ENCODE measurements at regions not wholly inside any gene's neighbourhood (a gene's known extent, or its start where the extent isn't known, plus 50 kb on each side); places are given as distances from the start of the nearest gene placed in this dataset.

DNA sequence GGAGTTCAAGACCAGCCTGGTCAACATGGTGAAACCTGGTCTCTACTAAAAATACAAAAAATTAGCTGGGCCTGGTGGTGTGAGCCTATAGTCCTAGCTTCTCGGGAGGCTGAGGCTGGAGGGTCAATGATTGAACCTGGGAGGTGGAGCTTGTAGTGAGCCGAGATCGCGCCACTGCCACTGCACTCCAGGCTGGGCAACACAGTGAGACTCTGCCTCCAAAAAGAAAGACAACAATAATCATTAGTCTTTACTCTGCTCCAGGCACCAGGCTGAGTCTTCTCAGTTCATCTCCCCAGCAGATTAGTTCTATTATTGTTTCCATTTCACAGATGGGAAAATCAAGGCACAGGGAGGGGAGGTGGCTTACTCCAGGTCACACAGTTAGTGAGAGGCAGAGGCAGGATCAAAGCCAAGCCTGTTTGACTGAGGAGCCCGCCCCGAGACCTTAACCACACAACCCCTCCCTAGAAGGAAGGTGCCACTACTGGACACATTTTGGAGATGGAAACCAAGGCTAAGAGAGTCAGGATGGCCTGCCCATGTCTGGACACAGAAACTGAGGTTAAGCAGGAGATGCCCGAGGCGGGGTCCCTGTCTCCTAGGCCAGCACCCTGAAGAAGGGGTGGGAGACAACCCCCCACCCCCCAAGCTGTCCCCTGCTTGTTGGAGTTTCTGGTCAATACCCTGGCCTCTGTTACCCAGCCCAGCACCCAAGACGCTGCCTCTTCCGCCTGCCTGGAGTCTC is 75.8 kb downstream of the CEBPB start:
- no peak overlapping the region for H3K4me3 ChIP-seq (ENCODE audit: low read depth, low read length)
- TF ChIP-seq, protein P1, sequence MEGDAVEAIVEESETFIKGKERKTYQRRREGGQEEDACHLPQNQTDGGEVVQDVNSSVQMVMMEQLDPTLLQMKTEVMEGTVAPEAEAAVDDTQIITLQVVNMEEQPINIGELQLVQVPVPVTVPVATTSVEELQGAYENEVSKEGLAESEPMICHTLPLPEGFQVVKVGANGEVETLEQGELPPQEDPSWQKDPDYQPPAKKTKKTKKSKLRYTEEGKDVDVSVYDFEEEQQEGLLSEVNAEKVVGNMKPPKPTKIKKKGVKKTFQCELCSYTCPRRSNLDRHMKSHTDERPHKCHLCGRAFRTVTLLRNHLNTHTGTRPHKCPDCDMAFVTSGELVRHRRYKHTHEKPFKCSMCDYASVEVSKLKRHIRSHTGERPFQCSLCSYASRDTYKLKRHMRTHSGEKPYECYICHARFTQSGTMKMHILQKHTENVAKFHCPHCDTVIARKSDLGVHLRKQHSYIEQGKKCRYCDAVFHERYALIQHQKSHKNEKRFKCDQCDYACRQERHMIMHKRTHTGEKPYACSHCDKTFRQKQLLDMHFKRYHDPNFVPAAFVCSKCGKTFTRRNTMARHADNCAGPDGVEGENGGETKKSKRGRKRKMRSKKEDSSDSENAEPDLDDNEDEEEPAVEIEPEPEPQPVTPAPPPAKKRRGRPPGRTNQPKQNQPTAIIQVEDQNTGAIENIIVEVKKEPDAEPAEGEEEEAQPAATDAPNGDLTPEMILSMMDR (conservative IDR thresholded peaks at IDR 0.05; ENCODE audit: low read depth, low read length), result no peak
- no peak for DNase-seq (ENCODE audit: low read depth)

DNA sequence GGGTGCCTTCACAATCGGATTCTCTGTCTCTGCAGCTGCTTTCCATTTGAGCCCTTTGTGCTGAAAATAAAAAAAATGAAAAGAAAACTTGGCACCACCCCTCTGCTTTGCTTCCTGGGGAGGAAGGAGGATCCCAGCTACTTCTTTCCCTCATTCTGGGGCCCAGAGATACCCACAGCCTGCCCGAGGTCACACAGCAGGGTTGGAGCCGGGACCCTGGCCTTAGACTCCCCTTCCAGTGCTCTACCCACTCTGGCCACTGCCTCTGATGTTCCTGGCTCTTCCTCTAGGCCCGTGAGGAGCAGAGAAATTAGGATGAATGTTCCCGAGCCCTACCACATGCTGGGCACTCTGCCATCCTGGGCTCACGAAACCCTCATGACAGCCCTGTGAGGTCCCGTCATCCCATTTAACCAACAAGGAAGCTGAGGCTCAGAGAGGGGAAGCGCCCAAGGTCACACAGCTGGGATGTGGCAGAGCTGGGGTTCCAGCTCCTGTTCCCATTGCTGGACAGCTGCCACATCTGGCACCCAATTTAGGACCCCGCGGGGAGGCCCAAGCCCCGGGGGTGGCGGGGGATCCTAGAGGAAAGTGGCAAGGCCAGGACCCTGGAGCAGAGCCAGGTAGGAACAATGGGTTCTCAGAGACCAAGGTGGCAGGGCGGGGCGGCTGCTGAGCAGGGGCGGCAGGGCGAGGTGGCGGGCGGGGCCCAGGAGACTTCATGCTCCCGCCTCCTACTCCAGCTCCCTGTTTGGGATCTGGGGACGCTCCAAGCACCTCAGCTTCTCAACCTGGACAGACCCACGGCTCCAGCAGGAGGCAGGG is 76.6 kb downstream of the CEBPB start:
- no peak for DNase-seq (ENCODE audit: low read depth)
- TF ChIP-seq, protein P1 (conservative IDR thresholded peaks at IDR 0.05; ENCODE audit: low read depth, low read length), result no peak
- no peak overlapping the region for H3K4me3 ChIP-seq (ENCODE audit: low read depth, low read length)

DNA sequence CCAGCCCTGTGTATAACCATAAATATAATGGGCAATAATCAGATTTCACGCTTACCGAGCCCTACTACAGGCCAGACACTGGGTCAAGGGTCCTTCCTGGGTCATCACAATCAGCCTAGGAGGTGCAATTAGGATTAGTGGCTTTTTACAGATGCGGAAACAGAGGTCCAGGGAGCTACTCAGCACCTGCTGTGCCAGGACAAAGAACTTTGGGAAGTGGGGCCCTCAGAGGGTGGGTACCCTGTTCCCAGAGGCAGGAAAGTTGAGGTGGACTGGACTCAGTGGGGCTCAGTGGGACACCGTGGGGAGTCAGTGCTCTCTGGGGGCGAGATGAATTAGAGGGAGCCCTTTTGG is 77.2 kb downstream of the CEBPB start:
- TF ChIP-seq, protein P1 (conservative IDR thresholded peaks at IDR 0.05; ENCODE audit: low read depth, low read length), result no peak
- no peak for DNase-seq (ENCODE audit: low read depth)
- H3K4me3 ChIP-seq (ENCODE audit: low read depth, low read length), result no peak overlapping the region

DNA sequence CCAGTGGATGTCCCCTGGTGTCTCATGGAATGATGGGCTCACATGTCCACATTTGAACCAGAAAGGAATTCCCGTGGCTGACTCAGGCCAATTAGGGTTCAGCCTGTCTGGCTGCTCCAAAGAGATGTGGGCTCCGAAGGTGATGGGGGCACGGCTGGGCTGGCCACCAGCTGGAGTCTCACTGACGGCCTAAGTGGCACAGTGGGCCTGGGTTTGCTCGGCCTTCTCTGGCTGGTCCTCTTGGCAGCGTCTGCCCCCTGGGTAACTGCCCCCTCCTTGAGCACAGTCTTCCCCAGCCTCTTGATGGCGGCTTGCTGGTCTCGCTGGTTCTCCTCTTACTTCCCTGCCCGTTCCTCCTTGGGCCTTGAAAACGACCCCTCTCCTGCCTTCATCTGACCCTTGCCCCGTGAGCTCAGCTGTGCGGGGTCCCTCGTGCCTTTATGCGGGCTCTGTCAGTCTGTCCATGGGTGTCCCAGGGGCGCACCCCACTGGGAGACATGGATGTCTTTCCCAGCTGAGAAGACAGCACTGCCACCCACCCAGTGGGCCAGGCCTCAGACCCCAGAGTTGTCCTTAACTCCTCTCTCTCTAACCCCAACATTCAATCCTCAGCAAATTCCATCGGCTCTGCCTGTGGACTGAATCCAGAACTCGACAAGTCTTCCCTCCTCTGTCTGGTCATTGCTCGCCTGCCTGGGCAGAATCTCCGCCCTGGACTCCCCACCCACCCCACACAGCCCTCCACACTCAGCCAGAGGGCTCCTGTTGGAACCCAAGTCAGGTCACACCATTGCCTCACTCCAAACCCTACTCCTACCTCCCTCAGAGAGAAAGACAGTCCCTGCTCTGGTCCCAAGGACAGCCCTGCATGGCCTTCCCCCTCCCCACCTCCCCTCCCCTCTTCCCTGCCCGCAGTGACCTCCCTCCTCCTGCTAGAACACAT is 78.7 kb downstream of the CEBPB start:
- no peak overlapping the region for H3K4me3 ChIP-seq (ENCODE audit: low read depth, low read length)
- TF ChIP-seq, protein P1 (conservative IDR thresholded peaks at IDR 0.05; ENCODE audit: low read depth, low read length), result no peak
- no peak for DNase-seq (ENCODE audit: low read depth)

DNA sequence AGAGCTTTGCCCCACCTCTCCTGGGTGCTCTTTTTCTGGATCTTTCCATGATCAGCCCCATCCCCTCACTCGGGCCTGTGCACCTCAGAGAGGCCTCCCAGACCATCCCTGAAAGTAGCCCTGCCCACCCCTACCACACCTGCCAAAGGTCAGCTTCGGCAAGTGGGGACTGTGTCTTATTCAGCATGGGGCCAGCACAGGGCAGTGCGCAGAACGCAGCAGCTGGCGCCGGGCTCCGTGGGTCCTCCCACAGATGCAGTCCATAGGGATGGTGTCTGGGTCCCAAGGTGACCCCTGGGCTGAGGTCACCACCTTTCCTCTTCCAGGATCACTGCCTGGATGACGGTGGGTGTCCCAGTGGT is 79.4 kb downstream of the CEBPB start:
- DNase-seq (ENCODE audit: low read depth), result no peak
- TF ChIP-seq, protein P1 (conservative IDR thresholded peaks at IDR 0.05; ENCODE audit: low read depth, low read length), result no peak
- H3K4me3 ChIP-seq (ENCODE audit: low read depth, low read length), result no peak overlapping the region

DNA sequence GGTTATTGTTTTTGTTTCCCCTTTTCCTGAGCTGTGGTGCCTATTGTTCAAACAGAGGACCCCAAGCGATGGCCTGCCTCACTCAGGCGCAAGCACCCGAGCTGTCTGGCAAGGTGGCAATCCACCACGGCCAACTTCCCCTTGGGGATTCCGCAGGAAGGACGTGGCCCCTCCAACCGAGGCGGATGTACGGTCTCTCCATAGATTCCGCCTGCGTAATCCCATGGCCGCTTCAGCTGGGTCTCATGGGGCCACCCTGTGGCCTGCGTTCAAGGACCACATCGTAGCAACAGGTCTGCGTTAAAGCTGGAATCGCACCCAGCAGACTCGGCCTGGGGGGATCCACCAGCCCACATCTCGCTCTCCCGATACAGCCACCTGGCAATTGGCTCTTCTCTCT is 79.9 kb downstream of the CEBPB start:
- H3K4me3 ChIP-seq (ENCODE audit: low read depth, low read length), result no peak overlapping the region
- TF ChIP-seq, protein P1 (conservative IDR thresholded peaks at IDR 0.05; ENCODE audit: low read depth, low read length), result no peak
- no peak for DNase-seq (ENCODE audit: low read depth)
